ENCODE measurements at regions not wholly inside any gene's neighbourhood (a gene's known extent, or its start where the extent isn't known, plus 50 kb on each side); places are given as distances from the start of the nearest gene placed in this dataset.

- no peak for DNase-seq
- intact Hi-C loops (cut with DNase I), result no loop called here
- Histone ChIP-seq H3K4me3 (no peak overlapping the region), H3K27ac (no peak overlapping the region), H3K4me1 (no peaks in the 10 kb centered on the region), H3K36me3 (replicated peaks in 1 of 2; ENCODE audit: insufficient read depth in 1 of 2, low read depth in 2 of 2) (no peaks in the 10 kb centered on the region), H3K27me3 (no peaks in the 10 kb centered on the region), H3K9me3 (no peaks in the 10 kb centered on the region)
- ATAC-seq, result no peak
- WGBS, 2 donors, result 67 to 82% methylated on average over 18 to 20 of the region's 20 CpGs
- no peak for TF ChIP-seq POLR2A (IDR thresholded peaks at IDR 0.05)
- TF ChIP-seq CTCF (IDR thresholded peaks at IDR 0.05), result no peak
These were observed 59.4 kb downstream of the RTL6 start for GRCh38 chr22:44438481-44439131.

- no peak overlapping the region for H3K27ac ChIP-seq
- H3K36me3 ChIP-seq (replicated peaks in 1 of 2; ENCODE audit: insufficient read depth in 1 of 2, low read depth in 2 of 2), result no peaks in the 10 kb centered on the region
- WGBS, 2 donors, result 61 to 66% methylated on average over 9 to 14 of the region's 14 CpGs
- H3K9me3 ChIP-seq, result no peaks in the 10 kb centered on the region
- intact Hi-C loops (cut with DNase I), result no loop called here
- H3K27me3 ChIP-seq, result no peaks in the 10 kb centered on the region
- H3K4me1 ChIP-seq, result no peaks in the 10 kb centered on the region
- ATAC-seq (no peak), DNase-seq (no peak)
- TF ChIP-seq CTCF (IDR thresholded peaks at IDR 0.05), result no peak
- no peak overlapping the region for H3K4me3 ChIP-seq
These were observed 60.0 kb downstream of the RTL6 start for GRCh38 chr22:44438056-44438455.

GRCh38 chr22:44437216-44438055 is 60.6 kb downstream of the RTL6 start:
- ATAC-seq (no peak), DNase-seq (no peak)
- no peak overlapping the region for H3K27ac ChIP-seq
- H3K4me1 ChIP-seq, result no peaks in the 10 kb centered on the region
- TF ChIP-seq POLR2A (IDR thresholded peaks at IDR 0.05) (no peak), CTCF (IDR thresholded peaks at IDR 0.05) (no peak)
- 76 to 83% methylated on average over 6 to 12 of the region's 21 CpGs for WGBS, 2 donors
- H3K27me3 ChIP-seq, result no peaks in the 10 kb centered on the region
- intact Hi-C loops (cut with DNase I), result no loop called here
- H3K36me3 ChIP-seq (replicated peaks in 1 of 2; ENCODE audit: insufficient read depth in 1 of 2, low read depth in 2 of 2), result no peaks in the 10 kb centered on the region
- H3K9me3 ChIP-seq, result no peaks in the 10 kb centered on the region
- no peak overlapping the region for H3K4me3 ChIP-seq

- no peak overlapping the region for H3K4me3 ChIP-seq
- H3K9me3 ChIP-seq, result no peaks in the 10 kb centered on the region
- H3K27ac ChIP-seq, result no peak overlapping the region
- H3K4me1 ChIP-seq, result no peaks in the 10 kb centered on the region
- DNase-seq (no peak), ATAC-seq (no peak)
- H3K36me3 ChIP-seq (replicated peaks in 1 of 2; ENCODE audit: insufficient read depth in 1 of 2, low read depth in 2 of 2), result no peaks in the 10 kb centered on the region
- H3K27me3 ChIP-seq, result no peaks in the 10 kb centered on the region
- WGBS, 2 donors, result 68 to 77% methylated on average over 8 of the region's 8 CpGs
- intact Hi-C loops (cut with DNase I), result no loop called here
- TF ChIP-seq POLR2A (IDR thresholded peaks at IDR 0.05), result no peak
- no peak for TF ChIP-seq CTCF (IDR thresholded peaks at IDR 0.05)
These were observed 61.3 kb downstream of the RTL6 start for GRCh38 chr22:44436736-44437135.
